ENCODE measurements at regions not wholly inside any gene's neighbourhood (a gene's known extent, or its start where the extent isn't known, plus 50 kb on each side); places are given as distances from the start of the nearest gene placed in this dataset.
"Not testable (repeated sequence)": the region's sequence is repeated elsewhere in the genome, so short reads cannot be mapped to it uniquely, and the experiment has no call there.

GRCh38 chrX:1102786-1103185 lies 109.7 kb downstream of the CRLF2 start:
- no peak for DNase-seq

GRCh38 chrX:1102221-1102620 lies 110.2 kb downstream of the CRLF2 start:
- DNase-seq: not testable (repeated sequence)

- no peak for DNase-seq
Observed at GRCh38 chrX:1099146-1099770, 113.2 kb downstream of the CRLF2 start.

- no peak for DNase-seq
Observed at GRCh38 chrX:1097328-1097727, 115.1 kb downstream of the CRLF2 start.

GRCh38 chrX:1094566-1095333 lies 117.7 kb downstream of the CRLF2 start:
- DNase-seq: no peak

- no peak for DNase-seq
Observed at GRCh38 chrX:1093586-1094421, 118.6 kb downstream of the CRLF2 start.

GRCh38 chrX:1093121-1093520 lies 119.3 kb downstream of the CRLF2 start:
- no peak for DNase-seq

GRCh38 chrX:1086444-1087409 lies 125.7 kb downstream of the CRLF2 start:
- no peak for DNase-seq

GRCh38 chrX:1085871-1086270 lies 126.6 kb downstream of the CRLF2 start:
- DNase-seq: not testable (repeated sequence)

- DNase-seq: no peak
Observed at GRCh38 chrX:1084689-1085088, 127.8 kb downstream of the CRLF2 start.

- no peak for DNase-seq
Observed at GRCh38 chrX:1076871-1077651, 135.4 kb downstream of the CRLF2 start.

GRCh38 chrX:1075741-1076140 lies 136.7 kb downstream of the CRLF2 start:
- DNase-seq: no peak

- no peak for DNase-seq
Observed at GRCh38 chrX:1075156-1075555, 137.3 kb downstream of the CRLF2 start.

GRCh38 chrX:1074755-1075154 lies 137.7 kb downstream of the CRLF2 start:
- no peak for DNase-seq

GRCh38 chrX:1074172-1074571 lies 138.3 kb downstream of the CRLF2 start:
- no peak for DNase-seq

- DNase-seq: no peak
Observed at GRCh38 chrX:1072637-1073377, 139.6 kb downstream of the CRLF2 start.

- DNase-seq: no peak
Observed at GRCh38 chrX:1071351-1071750, 141.1 kb downstream of the CRLF2 start.

- DNase-seq: no peak
Observed at GRCh38 chrX:1062351-1062750, 150.1 kb downstream of the CRLF2 start.

- no peak for DNase-seq
Observed at GRCh38 chrX:1060562-1060960, 151.9 kb downstream of the CRLF2 start.

GRCh38 chrX:1059576-1060561 lies 152.6 kb downstream of the CRLF2 start:
- DNase-seq: no peak
